SK-N-SH (cell line): ENCODE measurements at regions not wholly inside any gene's neighbourhood (a gene's known extent, or its start where the extent isn't known, plus 50 kb on each side); places are given as distances from the start of the nearest gene placed in this dataset.

Experiments
- CTCF ChIA-PET: fragments of 300-600, 350-600 bp; formaldehyde crosslinking; extraction: SDS; loops from one replicate; lab custom pipeline; 2021; lab: Yijun Ruan, JAX
- POLR2A ChIA-PET: fragments of 350-600 bp; sonication (Branson Sonifier 250); formaldehyde crosslinking; extraction: SDS; loops from one replicate; lab custom pipeline; 2020; ENCODE audit warnings: antibody characterized with exemption, inconsistent platforms; lab: Yijun Ruan, JAX
- DNase-seq: peaks from one replicate; pipeline ENCODE4 v3.0.0; 2012
- H2AFZ ChIP-seq: fragments of 200-600 bp; sonication (generic); 2 replicates; pipeline ENCODE4 v1.8.1; 2016; ENCODE audit warnings: antibody characterized with exemption, mild to moderate bottlenecking, low read depth
- H3F3A ChIP-seq: fragments of 200-600 bp; sonication (generic); replicated peaks from 2 replicates; pipeline ENCODE3; 2016; ENCODE audit warnings: antibody characterized with exemption, mild to moderate bottlenecking; ENCODE audit not compliant: insufficient read depth
- H3K27ac ChIP-seq, 2 experiments: fragments of 200-500 bp in 1 of 2; fragments of 200-600 bp in 1 of 2; sonication (Bioruptor generic) in 1 of 2; sonication (generic), shearing (Covaris generic) in 1 of 2; 2 replicates each; pipeline versions ENCODE4 v1.5.1 to v1.6.1; 2014 to 2016; ENCODE audit warnings: low read depth in 2 of 2, inconsistent platforms in 1 of 2, low read length in 1 of 2, mild to moderate bottlenecking in 1 of 2, mixed read lengths in 1 of 2
- H3K27me3 ChIP-seq: fragments of 200-600 bp; sonication (generic), shearing (Covaris generic); 2 replicates; pipeline ENCODE4 v1.6.1; 2016; ENCODE audit warnings: mixed run types; ENCODE audit not compliant: insufficient read depth
- H3K36me3 ChIP-seq, 2 experiments: fragments of 200-500 bp in 1 of 2; fragments of 200-600 bp in 1 of 2; sonication (Bioruptor generic) in 1 of 2; sonication (generic) in 1 of 2; replicated peaks in 1 of 2; 2 replicates each; pipeline versions ENCODE3 to v1.5.1; 2014 to 2016; ENCODE audit warnings: low read length in 1 of 2, mild to moderate bottlenecking in 1 of 2; ENCODE audit not compliant: insufficient read depth in 2 of 2, control insufficient read depth in 1 of 2
- H3K4me1 ChIP-seq, 2 experiments: fragments of 200-500 bp in 1 of 2; fragments of 200-600 bp in 1 of 2; sonication (Bioruptor generic) in 1 of 2; sonication (generic), shearing (Covaris generic) in 1 of 2; 2 replicates each; pipeline versions ENCODE4 v1.5.1 to v1.6.1; 2014 to 2016; ENCODE audit warnings: low read depth in 1 of 2, low read length in 1 of 2, mixed run types in 1 of 2; ENCODE audit not compliant: insufficient read depth in 2 of 2, control insufficient read depth in 1 of 2
- H3K4me2 ChIP-seq: fragments of 200-600 bp; sonication (generic), shearing (Covaris generic); 2 replicates; pipeline ENCODE4 v1.6.1; 2017; ENCODE audit warnings: mixed run types
- H3K4me3 ChIP-seq, 2 experiments: fragments of 200-500 bp in 1 of 2; fragments of 200-600 bp in 1 of 2; sonication (Bioruptor generic) in 1 of 2; sonication (generic), shearing (Covaris generic) in 1 of 2; 2 replicates each; pipeline versions ENCODE4 v1.5.1 to v1.8.1; 2014 to 2016; ENCODE audit warnings: low read depth in 2 of 2, inconsistent platforms in 1 of 2, low read length in 1 of 2, mild to moderate bottlenecking in 1 of 2, mixed read lengths in 1 of 2, moderate library complexity in 1 of 2
- H3K79me2 ChIP-seq: fragments of 200-600 bp; sonication (generic); 2 replicates; pipeline ENCODE4 v1.8.1; 2017; ENCODE audit warnings: mild to moderate bottlenecking; ENCODE audit not compliant: insufficient read depth
- H3K9ac ChIP-seq: fragments of 200-600 bp; sonication (generic); 2 replicates; pipeline ENCODE4 v1.6.1; 2017; ENCODE audit warnings: mixed run types
- H3K9me2 ChIP-seq: fragments of 200-600 bp; sonication (generic); 2 replicates; pipeline ENCODE4 v1.6.1; 2017; ENCODE audit warnings: mixed run types
- H3K9me3 ChIP-seq: fragments of 200-600 bp; sonication (generic); 2 replicates; pipeline ENCODE4 v1.6.1; 2017; ENCODE audit warnings: mixed run types, mild to moderate bottlenecking, moderate library complexity
- H4K20me1 ChIP-seq: fragments of 200-600 bp; sonication (generic); 2 replicates; pipeline ENCODE4 v1.6.1; 2017; ENCODE audit warnings: mild to moderate bottlenecking, mixed run types; ENCODE audit not compliant: insufficient read depth
- CTCF ChIP-seq: fragments of 200-600 bp; sonication (generic); IDR thresholded peaks from 2 replicates; pipeline ENCODE4 v1.6.1; 2017; ENCODE audit warnings: antibody characterized with exemption, mild to moderate bottlenecking, moderate library complexity
- ELF1 ChIP-seq: IDR thresholded peaks from 2 replicates; pipeline ENCODE4 v1.4.0; 2012
- FOXM1 ChIP-seq: IDR thresholded peaks from 2 replicates; pipeline ENCODE4 v1.4.0; 2012; ENCODE audit warnings: low read depth, mild to moderate bottlenecking
- IRF3 ChIP-seq: fragments of 150-350 bp; IDR thresholded peaks from 2 replicates; pipeline ENCODE4 v1.6.1; 2016; ENCODE audit warnings: mild to moderate bottlenecking, low read depth, low read length
- MAX ChIP-seq: IDR thresholded peaks from 2 replicates; pipeline ENCODE4 v1.4.0; 2012; ENCODE audit warnings: low read depth
- MXI1 ChIP-seq: IDR thresholded peaks from 2 replicates; pipeline ENCODE4 v1.6.1; 2012; ENCODE audit warnings: mild to moderate bottlenecking, low read depth, low read length, improper control_type of control experiment
- NFIC ChIP-seq: IDR thresholded peaks from 2 replicates; pipeline ENCODE4 v1.4.0; 2012; ENCODE audit warnings: borderline replicate concordance
- NRF1 ChIP-seq: IDR thresholded peaks from 2 replicates; pipeline ENCODE4 v1.6.1; 2012; ENCODE audit warnings: low read depth, mild to moderate bottlenecking, low read length
- PBX3 ChIP-seq: IDR thresholded peaks from 2 replicates; pipeline ENCODE4; 2012
- RCOR1 ChIP-seq: fragments of 150-350 bp; IDR thresholded peaks from 2 replicates; pipeline ENCODE4 v1.6.1; 2017; ENCODE audit warnings: antibody characterized with exemption, low read length
- REST ChIP-seq: IDR thresholded peaks from 2 replicates; pipeline ENCODE4 v1.6.1; 2012; ENCODE audit warnings: mild to moderate bottlenecking, low read depth, low read length, moderate library complexity
- RFX5 ChIP-seq: IDR thresholded peaks from 2 replicates; pipeline ENCODE4 v1.6.1; 2012; ENCODE audit warnings: mild to moderate bottlenecking, improper control_type of control experiment, low read length
- SIN3A ChIP-seq: IDR thresholded peaks from 2 replicates; pipeline ENCODE4 v1.6.1; 2012; ENCODE audit warnings: low read depth, mild to moderate bottlenecking, low read length, moderate library complexity, borderline replicate concordance
- TAF1 ChIP-seq: IDR thresholded peaks from 2 replicates; pipeline ENCODE4 v1.6.1; 2012; ENCODE audit warnings: low read depth, mild to moderate bottlenecking, low read length, moderate library complexity, borderline replicate concordance
- TCF12 ChIP-seq: IDR thresholded peaks from 2 replicates; pipeline ENCODE4 v1.4.0; 2012
- USF1 ChIP-seq: IDR thresholded peaks from 2 replicates; pipeline ENCODE4 v1.4.0; 2012; ENCODE audit warnings: low read depth, borderline replicate concordance
- USF2 ChIP-seq: fragments of 150-350 bp; IDR thresholded peaks from 2 replicates; pipeline ENCODE4 v1.6.1; 2017; ENCODE audit warnings: antibody characterized with exemption, low read length, low read depth, borderline replicate concordance
- YY1 ChIP-seq: IDR thresholded peaks from 2 replicates; pipeline ENCODE4 v1.4.0; 2012; ENCODE audit warnings: low read depth, mild to moderate bottlenecking
- ZBTB33 ChIP-seq: IDR thresholded peaks from 2 replicates; pipeline ENCODE4 v1.4.0; 2012; ENCODE audit warnings: low read depth, borderline replicate concordance
- WGBS: methylation state at CpG from one replicate; pipeline ENCODE4 v1.1.6; 2017; ENCODE audit warnings: low lambda C conversion rate; 5-methylcytosine and 5-hydroxymethylcytosine counted together

GRCh38 chr1:22266141-22266540 lies 123.2 kb upstream of the WNT4 start (continued):
- TF ChIP-seq REST (no peak), NRF1 (no peak), YY1 (no peak)

GRCh38 chr1:22267413-22268175 lies 124.7 kb upstream of the WNT4 start:
- no peaks in the 10 kb centered on the region for H4K20me1 ChIP-seq
- no peak overlapping the region for H3K4me2 ChIP-seq
- DNase-seq, result no peak
- no peak overlapping the region for H3K9ac ChIP-seq
- CTCF ChIA-PET, result interaction anchor here (1.7 to 7.7 kb wide), 2 partner anchors 10 to 127 kb away, joined by 4 to 78 read pairs; no protein-coding TSS in a partner anchor
- H3K27ac ChIP-seq, result no peak overlapping the region
- H3K79me2 ChIP-seq, result no peaks in the 10 kb centered on the region
- no peaks in the 10 kb centered on the region for H3F3A ChIP-seq
- H2AFZ ChIP-seq, result no peak overlapping the region
- no peaks in the 10 kb centered on the region for H3K9me2 ChIP-seq
- H3K9me3 ChIP-seq, result no peaks in the 10 kb centered on the region
- H3K36me3 ChIP-seq, result no peaks in the 10 kb centered on the region
- WGBS, result 87% methylated on average over 12 of the region's 22 CpGs
- no peak overlapping the region for H3K4me3 ChIP-seq
- peaks cover 0 to 19% of the 10 kb centered on the region in 2 experiments; a peak in 1 of 4 replicates for H3K4me1 ChIP-seq
- no peaks in the 10 kb centered on the region for H3K27me3 ChIP-seq
- POLR2A ChIA-PET, result no interaction called here
- TF ChIP-seq MAX (no peak), USF2 (no peak), ZBTB33 (no peak), IRF3 (no peak), TAF1 (no peak), PBX3 (no peak), RFX5 (no peak), SIN3A (no peak), RCOR1 (no peak), FOXM1 (no peak), MXI1 (no peak), CTCF (no peak), NFIC (no peak), USF1 (no peak), ELF1 (no peak), TCF12 (no peak)
